AG10803 (cell line): ENCODE measurements at regions not wholly inside any gene's neighbourhood (a gene's known extent, or its start where the extent isn't known, plus 50 kb on each side); places are given as distances from the start of the nearest gene placed in this dataset.

Source experiments
- DNase-seq: peaks from one replicate; pipeline ENCODE4 v3.0.0; 2010; ENCODE audit warnings: low read depth
- H3K4me3 ChIP-seq: 2 replicates; pipeline ENCODE4 v1.5.1; 2011; ENCODE audit warnings: mild to moderate bottlenecking, low read length, control low read depth
- TF ChIP-seq, protein P1 (sequence below): conservative IDR thresholded peaks from 2 replicates; pipeline ENCODE4 v1.5.1; 2011; ENCODE audit warnings: mild to moderate bottlenecking, low read length, control low read depth, inconsistent platforms

DNA sequence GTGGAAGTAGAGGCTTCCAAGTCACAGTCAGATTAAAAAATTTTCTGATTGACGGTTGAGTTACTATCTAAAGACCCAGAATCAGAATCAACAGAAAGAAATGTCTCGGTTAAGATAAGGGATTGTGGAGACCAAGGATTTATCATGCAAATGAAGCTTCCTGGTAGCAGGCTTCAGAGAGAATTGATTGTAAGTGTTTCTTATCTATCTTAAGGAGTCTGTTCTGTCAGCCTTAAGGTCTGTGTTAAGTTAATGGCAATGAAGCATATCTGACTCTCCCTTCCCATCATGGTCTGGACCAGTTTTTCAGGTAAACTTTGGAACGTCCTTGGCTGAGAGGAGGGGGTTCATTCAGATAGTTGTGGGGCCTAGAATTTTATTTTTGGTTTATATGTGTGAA is 780.2 kb downstream of the FAM133A start:
- H3K4me3 ChIP-seq: no peak overlapping the region
- DNase-seq: no peak
- TF ChIP-seq, protein P1, sequence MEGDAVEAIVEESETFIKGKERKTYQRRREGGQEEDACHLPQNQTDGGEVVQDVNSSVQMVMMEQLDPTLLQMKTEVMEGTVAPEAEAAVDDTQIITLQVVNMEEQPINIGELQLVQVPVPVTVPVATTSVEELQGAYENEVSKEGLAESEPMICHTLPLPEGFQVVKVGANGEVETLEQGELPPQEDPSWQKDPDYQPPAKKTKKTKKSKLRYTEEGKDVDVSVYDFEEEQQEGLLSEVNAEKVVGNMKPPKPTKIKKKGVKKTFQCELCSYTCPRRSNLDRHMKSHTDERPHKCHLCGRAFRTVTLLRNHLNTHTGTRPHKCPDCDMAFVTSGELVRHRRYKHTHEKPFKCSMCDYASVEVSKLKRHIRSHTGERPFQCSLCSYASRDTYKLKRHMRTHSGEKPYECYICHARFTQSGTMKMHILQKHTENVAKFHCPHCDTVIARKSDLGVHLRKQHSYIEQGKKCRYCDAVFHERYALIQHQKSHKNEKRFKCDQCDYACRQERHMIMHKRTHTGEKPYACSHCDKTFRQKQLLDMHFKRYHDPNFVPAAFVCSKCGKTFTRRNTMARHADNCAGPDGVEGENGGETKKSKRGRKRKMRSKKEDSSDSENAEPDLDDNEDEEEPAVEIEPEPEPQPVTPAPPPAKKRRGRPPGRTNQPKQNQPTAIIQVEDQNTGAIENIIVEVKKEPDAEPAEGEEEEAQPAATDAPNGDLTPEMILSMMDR: no peak

DNA sequence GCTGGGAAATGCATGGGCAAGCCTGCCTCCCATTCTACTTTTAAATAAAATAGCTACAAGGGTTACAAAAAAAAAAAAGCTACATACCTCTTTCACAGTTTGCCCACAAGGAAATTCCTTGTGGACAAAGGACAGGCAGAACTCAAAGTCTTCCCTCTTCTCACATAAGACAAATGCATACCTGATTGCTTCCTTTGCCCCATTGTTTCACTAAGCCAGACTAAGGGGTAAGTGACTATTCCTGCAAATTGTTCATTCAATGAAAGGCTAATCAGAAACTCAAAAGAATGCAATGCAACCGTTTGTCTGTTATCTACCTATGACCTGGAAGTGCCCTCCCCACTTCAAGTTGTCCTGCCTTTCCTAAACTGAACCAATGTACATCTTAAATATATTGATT is 780.6 kb downstream of the FAM133A start:
- DNase-seq: no peak
- H3K4me3 ChIP-seq: no peak overlapping the region
- TF ChIP-seq, protein P1: no peak

DNA sequence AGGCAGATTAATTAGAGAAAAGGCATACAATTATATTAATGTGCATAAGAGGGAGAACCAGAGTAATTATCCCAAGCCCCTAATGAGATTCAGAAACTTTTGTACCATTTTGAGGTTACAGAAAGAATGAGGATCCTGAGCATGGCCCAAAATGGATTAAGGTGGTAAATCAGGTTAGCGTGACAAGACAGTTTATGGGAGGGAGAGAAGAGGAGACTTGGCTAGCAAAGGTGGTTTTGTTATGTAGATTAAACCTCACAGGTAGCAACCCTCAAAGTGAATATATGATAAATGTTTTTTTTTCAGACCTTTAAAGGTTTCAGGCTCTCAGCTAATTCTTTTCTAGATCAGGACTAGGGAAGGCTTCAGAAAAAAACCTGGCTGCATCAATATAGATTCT is 781.8 kb downstream of the FAM133A start:
- no peak overlapping the region for H3K4me3 ChIP-seq
- TF ChIP-seq, protein P1: no peak
- DNase-seq: no peak

DNA sequence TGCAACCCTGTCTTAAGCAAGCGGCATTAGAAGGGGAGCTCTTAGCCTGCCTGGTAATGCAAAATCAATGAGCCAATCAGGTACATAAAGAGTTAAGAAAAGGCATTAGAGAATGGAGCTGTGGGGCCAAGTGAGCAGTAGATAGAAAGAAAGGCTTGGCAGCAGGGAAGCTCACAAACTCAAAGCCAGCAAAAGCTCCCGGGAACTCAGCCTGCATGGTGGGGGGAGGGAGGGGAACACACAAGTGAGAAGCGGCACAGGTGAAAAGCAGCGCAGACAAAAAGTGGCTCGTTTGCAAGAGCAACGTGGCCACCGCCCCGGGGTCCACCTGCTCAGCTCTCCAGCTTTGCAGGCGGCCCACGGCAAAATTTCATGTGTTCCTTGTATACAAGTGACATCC is 818.5 kb downstream of the FAM133A start:
- TF ChIP-seq, protein P1: no peak
- no peak overlapping the region for H3K4me3 ChIP-seq
- no peak for DNase-seq

DNA sequence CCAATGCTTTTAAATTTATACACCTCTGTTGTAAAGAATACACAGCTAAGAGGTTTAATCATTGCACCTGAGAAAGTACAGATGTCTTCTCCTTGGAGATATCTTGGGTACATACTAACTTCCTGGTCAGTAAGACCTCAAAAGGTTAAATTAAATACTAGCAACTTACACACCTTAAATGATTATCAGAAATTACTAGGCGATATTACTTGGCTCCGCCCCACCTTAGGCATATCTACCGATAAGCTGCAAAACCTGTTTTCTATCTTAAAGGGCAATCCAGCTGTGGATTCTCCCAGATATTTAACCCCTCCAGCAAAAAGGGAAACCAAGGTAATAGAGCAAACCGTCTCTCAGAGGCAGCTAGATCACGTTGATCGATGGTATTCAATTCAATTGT is 819.4 kb downstream of the FAM133A start:
- H3K4me3 ChIP-seq: no peak overlapping the region
- DNase-seq: no peak
- TF ChIP-seq, protein P1: no peak

DNA sequence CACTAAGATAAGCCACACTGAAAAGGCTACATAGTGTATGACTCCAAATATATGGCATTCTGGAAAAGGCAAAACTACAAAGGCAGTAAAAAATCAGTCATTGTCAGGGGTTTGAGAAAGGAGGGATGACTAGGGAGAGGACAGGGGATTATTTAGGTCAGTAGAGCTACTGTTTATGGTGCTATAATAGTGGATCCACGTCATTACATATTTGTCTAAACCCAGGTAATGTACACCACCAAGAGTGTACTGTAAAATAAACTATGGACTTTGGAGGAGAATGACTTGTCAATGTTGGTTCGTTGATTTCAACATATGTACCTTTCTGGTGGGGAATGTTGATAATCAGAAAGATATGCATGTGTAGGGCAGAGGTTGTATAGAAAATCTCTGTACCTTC is 837.6 kb downstream of the FAM133A start:
- TF ChIP-seq, protein P1: no peak
- no peak overlapping the region for H3K4me3 ChIP-seq
- no peak for DNase-seq

DNA sequence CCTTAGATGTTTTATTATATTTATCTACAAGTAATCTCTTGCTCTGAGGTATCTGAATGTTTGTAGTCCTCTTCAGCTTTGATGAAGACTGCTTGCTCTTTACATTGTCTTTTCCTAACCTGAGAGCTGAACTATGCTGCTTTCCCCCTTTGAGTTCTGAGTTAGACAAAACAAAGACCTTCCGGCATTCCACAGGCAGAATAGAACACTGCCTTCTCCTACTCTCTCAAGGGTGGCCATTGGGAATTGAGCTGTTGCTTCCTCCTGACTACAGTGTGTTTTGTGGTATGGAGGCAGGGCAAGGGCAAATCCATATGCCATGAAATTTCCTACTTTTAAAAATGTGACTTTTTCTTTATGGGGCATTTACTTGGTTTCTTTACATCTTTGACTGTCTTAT is 841.0 kb downstream of the FAM133A start:
- TF ChIP-seq, protein P1: no peak
- no peak for DNase-seq
- H3K4me3 ChIP-seq: no peak overlapping the region
